Kidney (tissue), 13 donors: ENCODE measurements at regions not wholly inside any gene's neighbourhood (a gene's known extent, or its start where the extent isn't known, plus 50 kb on each side); places are given as distances from the start of the nearest gene placed in this dataset.

Experiments
- DNase-seq, 5 donors: peaks; one replicate each; pipeline ENCODE4 v3.0.0-alpha.2; 2013 to 2020
- FAIRE-seq: peaks from 2 replicates; lab custom pipeline; 2012; peaks lifted over from hg19 to GRCh38; lab: Jason Lieb, UNC
- H3K27ac ChIP-seq, 2 donors: one replicate each; pipeline ENCODE4 v1.7.0; 2013; ENCODE audit warnings: low read depth in 2 of 2, low read length in 2 of 2, inconsistent platforms in 1 of 2
- H3K27me3 ChIP-seq: one replicate; pipeline ENCODE4 v1.7.1; 2013; ENCODE audit warnings: low read length, inconsistent platforms; ENCODE audit not compliant: control insufficient read depth, insufficient read depth
- H3K36me3 ChIP-seq, 3 donors: one replicate each; pipeline versions ENCODE4 v1.7.0 to v1.7.1; 2013; ENCODE audit warnings: low read length in 3 of 3, control low read depth in 1 of 3, inconsistent platforms in 1 of 3; ENCODE audit not compliant: insufficient read depth in 3 of 3, control insufficient read depth in 2 of 3
- H3K4me1 ChIP-seq, 3 donors: one replicate each; pipeline versions ENCODE4 v1.7.0 to v1.7.1; 2013; ENCODE audit warnings: low read length in 3 of 3, inconsistent platforms in 1 of 3, low read depth in 1 of 3; ENCODE audit not compliant: control insufficient read depth in 2 of 3, insufficient read depth in 2 of 3
- H3K4me3 ChIP-seq, 3 donors: one replicate each; pipeline versions ENCODE4 v1.7.0 to v1.8.1; 2013; ENCODE audit warnings: low read length in 3 of 3, control low read depth in 1 of 3, inconsistent platforms in 1 of 3
- H3K9ac ChIP-seq, 3 donors: one replicate each; pipeline versions ENCODE4 v1.7.0 to v1.7.1; 2013; ENCODE audit warnings: low read length in 3 of 3, control low read depth in 1 of 3, inconsistent platforms in 1 of 3
- H3K9me3 ChIP-seq, 3 donors: one replicate each; pipeline versions ENCODE4 v1.7.0 to v1.7.1; 2013; ENCODE audit warnings: low read length in 3 of 3, control low read depth in 1 of 3, inconsistent platforms in 1 of 3; ENCODE audit not compliant: control insufficient read depth in 2 of 3, insufficient read depth in 1 of 3
- CTCF ChIP-seq: IDR thresholded peaks from 3 replicates; pipeline ENCODE4 v1.5.1; 2012; ENCODE audit warnings: mild to moderate bottlenecking, moderate library complexity, borderline replicate concordance; ENCODE audit not compliant: insufficient read depth; ENCODE audit errors: extremely low read depth
- intact Hi-C: fragments of 100-400 bp; cut with DNase I; formaldehyde crosslinking; loops from one replicate; pipeline ENCODE4 v1.11.1; 2022
- donor health status: control.
- donor health status: control.
- donor health status: control.
- donor health status: control.
- donor health status: control.
- donor health status: DM: yes; HTN: yes; CAD: no.
- donor health status: Normal renal cell carcinoma (clear cell type).

GRCh38 chr10:44640429-44640828 is 255.5 kb upstream of the CXCL12 start:
- no peaks in the 10 kb centered on the region for H3K9me3 ChIP-seq
- no peaks in the 10 kb centered on the region for H3K27me3 ChIP-seq
- no peaks in the 10 kb centered on the region for H3K36me3 ChIP-seq
- FAIRE-seq: no peak
- intact Hi-C loops: no loop called here
- H3K9ac ChIP-seq: no peak overlapping the region
- H3K4me3 ChIP-seq: no peak overlapping the region
- no peak for DNase-seq
- H3K27ac ChIP-seq: no peak overlapping the region
- no peaks in the 10 kb centered on the region for H3K4me1 ChIP-seq
- no peak for TF ChIP-seq CTCF

GRCh38 chr10:44647473-44647872 is 262.6 kb upstream of the CXCL12 start:
- H3K9me3 ChIP-seq: no peaks in the 10 kb centered on the region
- H3K4me3 ChIP-seq: no peak overlapping the region
- DNase-seq (peak in 1 of 5 donors; percentile 69), FAIRE-seq (no peak)
- H3K36me3 ChIP-seq: no peaks in the 10 kb centered on the region
- peaks cover 0 to 12% (median 9%) of the 10 kb centered on the region in 3 donors for H3K4me1 ChIP-seq
- no peaks in the 10 kb centered on the region for H3K27me3 ChIP-seq
- TF ChIP-seq CTCF: no peak
- intact Hi-C loops: no loop called here
- H3K27ac ChIP-seq: peak overlapping the region in 1 of 2 donors; percentile 48
- H3K9ac ChIP-seq: no peak overlapping the region

- Histone ChIP-seq H3K4me1 (peaks cover 0 to 12% (median 9%) of the 10 kb centered on the region in 3 donors), H3K9me3 (no peaks in the 10 kb centered on the region), H3K36me3 (no peaks in the 10 kb centered on the region), H3K9ac (no peak overlapping the region), H3K27ac (peak overlapping the region; percentile 38 to 48), H3K4me3 (no peak overlapping the region), H3K27me3 (no peaks in the 10 kb centered on the region)
- FAIRE-seq (peak; percentile 90), DNase-seq (peak in 4 of 5 donors; percentile 35 to 66 (median 52))
- intact Hi-C loops: no loop called here
- TF ChIP-seq CTCF: no peak
Observed at GRCh38 chr10:44647877-44648542, 263.1 kb upstream of the CXCL12 start.
